ENCODE measurements at regions not wholly inside any gene's neighbourhood (a gene's known extent, or its start where the extent isn't known, plus 50 kb on each side); places are given as distances from the start of the nearest gene placed in this dataset.

DNA sequence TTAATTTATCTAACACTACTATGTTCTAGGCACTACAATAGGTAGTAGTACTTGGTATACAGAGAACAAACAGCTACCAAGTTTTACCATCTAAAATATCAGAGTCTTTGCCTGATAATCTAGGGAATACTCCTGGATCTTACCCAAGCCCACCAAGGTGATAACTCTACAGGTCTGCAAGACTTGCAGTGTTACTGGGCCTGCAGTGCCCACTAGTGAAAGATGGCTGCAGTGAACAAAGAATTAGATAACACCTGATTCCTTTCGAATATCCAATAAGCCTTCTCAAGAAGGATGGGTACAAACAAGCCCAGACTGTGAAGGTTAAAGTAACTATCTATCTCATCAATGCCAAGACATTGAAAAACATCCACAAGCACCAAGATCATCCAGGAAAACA lies 317.0 kb upstream of the DCBLD2 start:
- TF ChIP-seq, protein P1, sequence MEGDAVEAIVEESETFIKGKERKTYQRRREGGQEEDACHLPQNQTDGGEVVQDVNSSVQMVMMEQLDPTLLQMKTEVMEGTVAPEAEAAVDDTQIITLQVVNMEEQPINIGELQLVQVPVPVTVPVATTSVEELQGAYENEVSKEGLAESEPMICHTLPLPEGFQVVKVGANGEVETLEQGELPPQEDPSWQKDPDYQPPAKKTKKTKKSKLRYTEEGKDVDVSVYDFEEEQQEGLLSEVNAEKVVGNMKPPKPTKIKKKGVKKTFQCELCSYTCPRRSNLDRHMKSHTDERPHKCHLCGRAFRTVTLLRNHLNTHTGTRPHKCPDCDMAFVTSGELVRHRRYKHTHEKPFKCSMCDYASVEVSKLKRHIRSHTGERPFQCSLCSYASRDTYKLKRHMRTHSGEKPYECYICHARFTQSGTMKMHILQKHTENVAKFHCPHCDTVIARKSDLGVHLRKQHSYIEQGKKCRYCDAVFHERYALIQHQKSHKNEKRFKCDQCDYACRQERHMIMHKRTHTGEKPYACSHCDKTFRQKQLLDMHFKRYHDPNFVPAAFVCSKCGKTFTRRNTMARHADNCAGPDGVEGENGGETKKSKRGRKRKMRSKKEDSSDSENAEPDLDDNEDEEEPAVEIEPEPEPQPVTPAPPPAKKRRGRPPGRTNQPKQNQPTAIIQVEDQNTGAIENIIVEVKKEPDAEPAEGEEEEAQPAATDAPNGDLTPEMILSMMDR (conservative IDR thresholded peaks at IDR 0.05; ENCODE audit: low read length): no peak
- no peak for TF ChIP-seq EZH2phosphoT487 (IDR thresholded peaks at IDR 0.05; ENCODE audit: borderline replicate concordance)
